ENCODE measurements at regions not wholly inside any gene's neighbourhood (a gene's known extent, or its start where the extent isn't known, plus 50 kb on each side); places are given as distances from the start of the nearest gene placed in this dataset.

- no peak for FAIRE-seq
Measured at GRCh38 chr20:4427940-4428586, 179.0 kb upstream of the ADRA1D start.

GRCh38 chr20:4418141-4418540 lies 169.1 kb upstream of the ADRA1D start:
- FAIRE-seq = no peak

DNA sequence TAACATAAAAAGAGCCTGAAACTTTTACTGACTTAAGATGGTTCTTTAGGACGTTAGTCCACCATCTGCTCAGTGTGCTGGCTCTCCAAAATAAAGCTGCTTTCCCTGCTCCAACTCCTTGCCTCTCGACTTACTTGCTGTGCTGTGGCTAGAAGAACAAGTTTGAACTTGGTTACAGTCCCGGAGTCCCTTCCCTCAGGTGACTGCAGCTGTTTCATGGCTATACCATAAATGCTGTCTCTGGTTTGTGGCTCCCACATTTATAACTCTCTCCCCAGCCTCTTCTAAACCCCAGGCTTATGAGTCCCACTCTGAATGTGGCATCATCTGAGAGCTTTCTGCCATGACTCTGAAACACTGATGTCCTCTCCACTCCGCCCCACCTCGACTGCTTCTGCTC lies 166.2 kb upstream of the ADRA1D start:
- FAIRE-seq = no peak

DNA sequence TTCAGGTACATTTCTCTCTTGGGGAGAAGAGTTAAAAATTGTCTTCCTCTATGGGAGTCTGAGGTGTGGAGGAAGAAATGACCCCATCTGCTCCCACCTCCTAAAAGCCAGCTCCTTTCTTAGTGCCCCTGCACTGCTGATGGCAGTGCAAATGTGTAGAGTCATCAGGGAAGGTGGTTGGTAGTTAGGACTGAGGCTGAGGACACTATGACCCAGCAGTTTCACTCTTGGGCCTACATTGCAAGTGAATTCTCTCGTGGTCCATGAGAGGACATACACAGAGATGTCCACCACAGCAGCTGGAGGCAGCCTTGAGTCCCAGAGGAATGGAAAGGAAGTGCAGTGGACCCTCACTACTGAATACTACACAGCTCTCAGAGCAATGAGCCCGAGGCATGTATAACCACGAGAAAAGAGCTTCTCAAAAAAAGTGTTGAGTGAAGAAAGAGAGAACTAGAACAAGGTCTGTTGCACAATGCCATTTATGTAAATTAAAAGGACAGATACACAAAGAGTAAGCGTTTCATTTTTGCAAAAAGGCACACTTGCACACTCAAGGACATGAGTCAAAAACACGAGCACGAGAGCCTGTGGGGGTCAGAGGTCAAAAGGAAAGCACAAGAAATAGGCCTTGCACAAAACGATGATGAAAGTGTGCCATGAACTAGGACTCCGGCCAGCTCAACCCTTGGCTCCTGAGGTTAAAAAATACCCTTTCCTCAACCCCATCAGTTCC lies 164.4 kb upstream of the ADRA1D start:
- no peak for FAIRE-seq

DNA sequence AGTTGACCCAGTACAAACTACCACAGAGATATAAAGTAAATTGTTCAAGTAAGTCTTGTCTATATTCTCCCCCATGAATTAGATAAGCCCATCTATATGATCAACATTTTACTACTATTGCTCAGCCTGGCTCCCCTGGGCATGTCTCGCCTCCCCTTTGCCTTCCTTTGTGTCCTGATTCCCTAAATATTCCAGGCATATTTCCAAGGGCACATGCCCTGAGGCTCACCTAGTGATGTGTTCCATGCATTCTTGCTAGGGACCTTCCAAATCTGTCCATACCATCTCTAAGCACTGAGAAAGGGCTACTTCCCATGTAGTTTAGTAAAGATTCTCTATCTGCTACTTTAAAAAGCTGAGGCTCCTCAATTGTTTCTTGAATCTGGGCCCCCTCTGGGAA lies 163.1 kb upstream of the ADRA1D start:
- no peak for FAIRE-seq

GRCh38 chr20:4411744-4412143 lies 162.7 kb upstream of the ADRA1D start:
- no peak for FAIRE-seq

DNA sequence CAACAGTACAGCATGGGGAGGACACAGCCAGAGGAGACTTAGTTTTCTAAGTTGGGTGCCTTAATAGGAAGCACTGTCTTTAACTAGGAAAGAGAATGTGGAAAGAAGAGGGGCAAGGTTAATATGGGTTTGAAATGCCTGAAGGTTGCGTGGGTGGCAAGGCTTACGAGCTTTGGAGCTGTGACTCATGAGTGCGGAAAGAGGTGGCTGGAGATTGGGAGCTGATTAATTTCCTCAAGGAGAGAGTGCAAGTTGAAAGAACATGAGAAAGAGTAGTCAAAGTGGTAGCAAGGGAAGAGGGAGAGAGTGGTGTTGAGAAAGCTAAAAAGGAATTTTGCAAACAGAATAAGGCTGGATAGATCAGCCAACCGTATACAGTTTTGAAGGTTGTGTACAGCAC lies 157.5 kb upstream of the ADRA1D start:
- FAIRE-seq = no peak

GRCh38 chr20:4401601-4402000 lies 152.5 kb upstream of the ADRA1D start:
- FAIRE-seq = no peak

DNA sequence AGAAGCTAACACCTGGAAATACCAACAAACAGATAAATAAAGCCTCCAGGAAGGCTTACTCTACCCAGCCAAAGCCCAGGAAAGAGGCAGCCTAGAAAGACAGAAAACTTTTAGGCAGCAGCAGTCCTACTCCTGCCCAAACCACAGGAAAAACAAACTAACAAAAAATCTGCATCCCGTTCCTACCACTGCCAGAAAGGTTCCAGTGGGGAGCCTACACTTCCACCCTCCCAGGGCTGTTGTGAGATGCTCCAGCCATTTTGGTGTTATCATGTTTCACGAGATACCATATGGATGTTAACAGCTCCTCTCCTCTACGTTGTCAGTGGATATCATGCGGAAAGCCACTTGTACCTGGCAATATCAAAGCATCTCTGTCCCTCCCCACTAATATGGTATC lies 135.9 kb upstream of the ADRA1D start:
- FAIRE-seq = no peak

GRCh38 chr20:4383961-4384360 lies 134.9 kb upstream of the ADRA1D start:
- no peak for FAIRE-seq

- no peak for FAIRE-seq
Measured at GRCh38 chr20:4375881-4376280, 126.8 kb upstream of the ADRA1D start.

DNA sequence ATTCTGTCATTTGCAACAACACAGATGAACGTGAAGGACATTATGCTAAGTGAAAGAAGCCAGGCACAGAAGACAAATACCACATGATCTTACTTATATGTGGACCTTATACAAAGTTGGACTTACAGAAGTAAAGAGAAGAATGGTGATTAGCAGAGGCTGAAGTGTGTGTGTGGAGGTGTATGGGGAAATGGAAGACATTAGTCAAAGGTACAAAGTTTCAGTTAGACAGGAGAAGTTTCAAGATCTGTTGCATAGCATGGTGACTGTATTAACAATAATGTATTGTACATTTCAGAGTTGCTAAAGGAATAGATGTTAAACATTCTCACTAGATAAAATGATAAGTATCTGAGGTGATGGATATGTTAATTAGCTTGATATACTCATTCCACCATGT lies 124.4 kb upstream of the ADRA1D start:
- FAIRE-seq = no peak

GRCh38 chr20:4371623-4372251 lies 122.7 kb upstream of the ADRA1D start:
- no peak for FAIRE-seq

GRCh38 chr20:4370851-4371250 lies 121.8 kb upstream of the ADRA1D start:
- FAIRE-seq = no peak

- FAIRE-seq = no peak
Measured at GRCh38 chr20:4369798-4370124, 120.7 kb upstream of the ADRA1D start.

GRCh38 chr20:4369119-4369797 lies 120.2 kb upstream of the ADRA1D start:
- FAIRE-seq = no peak

- FAIRE-seq = no peak
Measured at GRCh38 chr20:4366076-4366475, 117.0 kb upstream of the ADRA1D start.

GRCh38 chr20:4358552-4358951 lies 109.5 kb upstream of the ADRA1D start:
- FAIRE-seq = no peak

- no peak for FAIRE-seq
Measured at GRCh38 chr20:4352348-4352747, 103.3 kb upstream of the ADRA1D start.

GRCh38 chr20:4350096-4350495 lies 101.0 kb upstream of the ADRA1D start:
- no peak for FAIRE-seq

DNA sequence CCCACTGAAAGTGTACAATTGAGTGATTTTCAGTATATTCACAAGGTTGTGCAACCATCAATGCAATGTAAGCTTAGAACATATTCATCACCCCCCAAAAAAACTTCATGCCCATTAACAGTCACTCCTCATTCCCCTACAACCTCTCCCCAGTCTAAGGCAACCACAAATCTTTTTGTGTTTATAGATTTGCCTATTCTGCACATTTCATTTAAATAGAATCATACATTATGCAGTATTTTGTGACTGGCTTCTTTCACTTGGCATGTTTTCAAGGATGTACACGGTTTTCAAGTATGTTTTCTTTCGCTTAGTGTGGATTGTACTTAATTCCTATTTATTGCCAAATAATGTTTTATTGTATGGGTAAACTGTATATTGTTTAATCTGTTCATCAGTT lies 95.6 kb upstream of the ADRA1D start:
- no peak for FAIRE-seq

DNA sequence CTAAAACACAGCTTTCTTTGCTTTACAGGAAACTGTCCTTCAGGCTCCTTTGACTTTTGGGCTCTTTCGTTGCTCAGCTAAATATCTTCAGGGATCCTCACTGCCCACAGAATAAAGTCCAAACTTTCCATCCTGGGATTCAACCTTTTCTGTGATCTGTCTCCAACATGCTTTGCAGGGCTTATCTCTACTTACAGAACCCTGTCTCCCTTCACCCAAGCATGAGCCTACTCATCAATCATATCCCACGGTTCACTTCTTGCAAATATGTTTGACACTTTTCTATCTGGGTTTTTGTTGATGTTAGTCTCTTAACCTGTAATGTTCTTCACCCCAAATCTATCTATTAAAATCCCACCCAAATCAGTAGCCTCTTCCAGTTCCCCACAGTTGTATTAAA lies 93.5 kb upstream of the ADRA1D start:
- FAIRE-seq = no peak

- no peak for FAIRE-seq
Measured at GRCh38 chr20:4341804-4342485, 92.9 kb upstream of the ADRA1D start.

Data from A204.1 (cell line).